ENCODE measurements at regions not wholly inside any gene's neighbourhood (a gene's known extent, or its start where the extent isn't known, plus 50 kb on each side); places are given as distances from the start of the nearest gene placed in this dataset.
"Not testable (repeated sequence)": the region's sequence is repeated elsewhere in the genome, so short reads cannot be mapped to it uniquely, and the experiment has no call there.

DNA sequence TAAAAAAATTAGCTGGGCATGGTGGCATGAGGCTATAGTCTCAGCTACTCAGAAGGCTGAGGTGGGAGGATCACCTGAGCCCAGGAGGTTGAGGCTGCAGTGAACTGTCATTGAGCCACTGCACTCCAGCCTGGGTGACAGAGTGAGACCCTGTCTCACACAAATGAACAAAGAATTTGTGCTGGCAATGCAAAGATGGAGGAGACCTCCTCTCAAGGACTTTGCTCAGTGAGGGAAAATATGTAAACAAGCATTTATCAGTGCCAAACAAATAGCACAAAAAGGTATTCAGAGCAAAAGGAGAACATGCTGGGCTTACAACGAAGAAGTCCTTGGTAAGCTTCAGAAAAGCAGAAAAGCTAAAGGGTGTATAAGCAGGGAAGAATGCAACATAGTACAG, 113.1 kb upstream of the UMPS start:
- no peak for DNase-seq

DNA sequence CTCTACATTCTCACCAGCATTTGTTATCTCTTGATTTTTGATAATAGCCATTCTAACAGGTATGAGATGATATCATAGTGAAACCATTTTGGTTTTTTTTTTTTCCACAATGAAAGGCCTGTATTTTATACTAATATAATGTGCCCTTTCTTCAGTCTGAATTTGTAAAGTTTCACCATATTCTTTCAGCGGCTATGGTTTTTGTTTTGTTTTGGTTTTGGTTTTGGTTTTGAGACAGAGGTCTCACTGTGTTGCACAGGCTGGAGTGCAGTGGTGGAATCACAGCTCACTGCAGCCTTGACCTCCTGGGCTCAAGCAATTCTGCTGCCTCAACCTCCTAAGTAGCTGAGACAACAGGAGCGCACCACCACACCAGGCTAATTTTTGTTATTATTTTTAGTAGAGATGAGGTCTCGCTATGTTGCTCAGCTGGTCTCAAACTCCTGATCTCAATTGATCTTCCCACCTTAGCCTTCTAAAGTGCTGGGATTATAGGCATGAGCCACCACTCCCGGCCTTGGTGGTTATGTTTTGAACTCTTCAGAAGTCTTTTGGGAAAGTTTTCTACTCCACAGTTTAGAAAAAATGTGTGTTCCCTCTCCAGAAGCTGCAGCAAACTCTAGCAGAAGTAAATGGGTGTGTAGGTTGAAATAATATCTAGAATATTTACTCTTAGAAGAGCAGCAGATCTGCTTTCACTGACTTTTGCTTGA, 110.2 kb upstream of the UMPS start:
- no peak for DNase-seq

DNA sequence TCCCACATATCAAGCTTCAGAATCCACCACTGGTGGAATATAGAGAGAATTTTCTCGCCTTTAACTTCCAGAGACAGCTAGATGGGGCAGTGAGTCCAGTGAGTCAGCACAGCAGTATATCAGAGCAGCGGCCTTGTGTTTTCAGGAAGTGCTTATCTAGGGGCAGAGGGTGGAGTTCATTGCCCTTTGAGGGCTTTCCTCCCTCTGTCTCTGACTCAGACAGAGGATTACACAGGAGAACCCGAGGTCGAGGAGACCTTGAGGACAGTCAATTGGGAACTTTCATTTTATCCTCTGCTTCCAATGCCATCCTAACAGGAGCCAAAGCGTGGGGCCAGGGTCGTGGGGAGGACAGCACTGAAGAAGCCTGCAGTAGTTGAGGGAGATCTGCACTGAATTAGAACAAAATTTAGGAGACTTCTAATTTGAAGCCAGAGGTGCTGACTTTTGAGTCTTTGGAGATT, 109.6 kb upstream of the UMPS start:
- no peak for DNase-seq

DNA sequence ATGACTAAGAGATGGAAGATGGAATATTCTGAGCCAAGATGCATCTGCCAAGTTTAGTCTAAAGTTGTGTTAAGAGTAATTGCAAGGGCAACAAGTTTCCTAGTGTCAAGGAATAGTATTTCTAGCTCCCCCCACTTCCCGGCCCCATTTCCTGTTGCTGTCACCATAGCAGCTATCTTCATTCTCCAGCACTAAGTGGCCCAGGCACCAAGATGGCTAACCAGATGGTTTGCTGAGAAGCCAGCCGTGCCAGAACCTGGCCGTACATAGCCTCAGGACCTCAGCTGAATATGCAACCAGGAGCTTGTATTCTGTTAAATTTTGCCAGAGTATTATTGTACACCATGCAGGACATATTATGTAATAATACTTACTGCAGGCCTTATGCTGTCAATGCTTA, 108.8 kb upstream of the UMPS start:
- no peak for DNase-seq

DNA sequence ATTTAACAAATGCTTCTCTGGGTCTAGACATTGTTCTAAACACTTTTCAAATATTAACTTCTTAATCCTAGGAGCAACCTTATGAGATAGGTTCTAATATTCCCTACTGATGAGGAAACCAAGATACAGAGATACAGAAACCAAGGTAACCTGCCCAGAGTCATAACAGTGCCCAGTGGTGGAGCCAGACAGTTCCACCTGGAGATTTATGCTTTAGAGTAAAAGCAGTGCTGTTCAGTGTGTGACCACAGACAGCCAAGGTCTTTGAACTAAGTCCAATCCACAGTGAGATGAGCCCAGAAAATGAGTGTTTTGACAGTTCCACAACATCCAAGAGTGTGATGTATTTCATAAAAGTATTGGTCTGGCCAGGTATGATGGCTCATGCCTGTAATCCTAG, 105.2 kb upstream of the UMPS start:
- DNase-seq: no peak

DNA sequence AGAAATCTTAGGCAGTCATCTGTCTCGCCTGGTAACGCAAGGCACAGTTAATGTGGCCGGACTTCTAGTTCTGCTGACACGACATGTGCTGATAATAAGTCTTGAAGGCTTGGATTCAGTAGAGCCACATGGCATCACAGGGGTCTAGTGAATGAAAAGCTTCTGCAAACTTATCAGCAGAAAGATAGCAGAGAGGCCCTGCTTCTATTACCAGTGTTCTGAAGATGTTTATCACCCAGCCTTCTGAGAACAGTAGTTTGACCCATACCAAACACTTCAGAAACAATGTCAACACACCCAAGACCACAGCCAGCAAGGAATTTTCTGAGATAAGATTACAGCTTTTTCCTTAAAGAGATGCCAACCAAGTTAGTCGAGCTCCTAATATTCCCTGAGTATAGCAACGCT, 102.7 kb upstream of the UMPS start:
- no peak for DNase-seq

DNA sequence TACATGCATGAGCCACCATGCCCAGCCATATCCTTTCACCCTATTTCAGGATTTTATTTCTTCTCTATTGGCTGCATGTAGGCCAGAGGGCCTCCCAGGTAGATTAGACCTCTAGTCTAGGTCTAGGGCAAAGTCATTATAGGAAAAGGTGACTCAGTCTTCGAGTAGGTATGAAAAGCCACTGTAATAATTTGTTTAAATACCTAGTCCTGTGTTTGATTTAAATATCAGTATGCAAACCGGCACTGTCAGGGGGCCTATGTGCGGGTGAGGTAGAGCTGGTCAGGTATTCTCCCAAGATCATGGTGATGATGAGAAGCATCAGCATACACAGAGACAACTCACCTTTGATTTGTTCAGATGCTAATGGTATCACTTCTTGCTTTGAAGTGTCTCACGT, 101.4 kb upstream of the UMPS start:
- DNase-seq: no peak

DNA sequence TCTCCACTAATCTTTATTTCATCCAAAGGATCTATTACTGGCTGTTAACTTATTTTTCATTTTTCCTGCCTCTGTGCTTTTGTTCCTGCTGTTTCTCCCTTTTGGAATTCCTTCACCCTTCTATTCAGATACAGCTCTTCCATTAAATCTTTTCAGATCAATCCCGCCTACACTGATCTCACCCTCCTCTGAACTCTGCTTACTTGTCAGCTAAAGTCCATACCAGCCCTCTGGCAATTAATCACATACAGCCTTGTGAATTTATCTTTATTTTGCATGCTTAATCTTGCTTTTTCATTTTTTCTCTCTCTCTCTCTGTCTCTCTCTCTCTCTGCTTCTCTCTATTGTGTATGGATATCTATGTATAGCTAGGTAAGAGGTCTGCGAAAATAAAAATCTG, 100.8 kb upstream of the UMPS start:
- DNase-seq: no peak

DNA sequence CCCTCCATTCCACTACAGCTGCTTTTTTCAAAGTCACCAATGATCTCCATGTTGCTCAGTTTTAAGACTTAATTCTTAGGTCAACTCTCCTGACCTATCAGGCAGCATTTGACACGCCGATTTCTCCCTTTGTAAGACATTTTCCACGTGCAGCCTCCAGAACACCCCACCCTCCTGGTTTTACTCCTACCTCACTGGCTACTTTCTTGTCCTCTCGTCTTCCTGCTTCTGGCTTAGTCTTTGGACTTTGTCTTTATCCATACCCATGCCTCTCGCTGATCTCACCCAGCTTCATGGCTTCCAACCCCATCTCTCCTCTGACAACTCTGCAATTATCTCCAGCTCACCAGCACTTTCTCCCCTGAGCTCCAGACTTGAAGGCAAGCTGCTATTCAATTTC, 99.3 kb upstream of the UMPS start:
- DNase-seq: no peak

DNA sequence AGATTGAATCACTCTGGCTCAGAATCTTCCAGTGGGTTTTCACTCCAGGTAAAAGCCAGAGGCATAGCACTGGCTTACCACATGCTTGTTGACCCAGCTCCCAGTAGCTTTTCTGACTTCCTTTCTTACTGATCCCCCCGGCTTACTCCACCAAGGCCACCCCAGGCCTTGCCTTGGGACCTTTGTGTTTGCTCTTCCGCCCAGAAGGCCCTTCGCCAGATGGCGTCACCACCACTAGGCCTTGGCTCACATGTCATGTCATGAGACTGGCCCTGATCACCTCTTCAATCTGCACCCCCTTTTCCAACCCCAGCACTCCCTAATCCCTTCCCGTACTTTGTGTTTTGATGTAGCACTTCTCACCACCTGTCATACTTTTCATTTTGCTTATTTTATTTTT, 98.5 kb upstream of the UMPS start:
- DNase-seq: no peak

DNA sequence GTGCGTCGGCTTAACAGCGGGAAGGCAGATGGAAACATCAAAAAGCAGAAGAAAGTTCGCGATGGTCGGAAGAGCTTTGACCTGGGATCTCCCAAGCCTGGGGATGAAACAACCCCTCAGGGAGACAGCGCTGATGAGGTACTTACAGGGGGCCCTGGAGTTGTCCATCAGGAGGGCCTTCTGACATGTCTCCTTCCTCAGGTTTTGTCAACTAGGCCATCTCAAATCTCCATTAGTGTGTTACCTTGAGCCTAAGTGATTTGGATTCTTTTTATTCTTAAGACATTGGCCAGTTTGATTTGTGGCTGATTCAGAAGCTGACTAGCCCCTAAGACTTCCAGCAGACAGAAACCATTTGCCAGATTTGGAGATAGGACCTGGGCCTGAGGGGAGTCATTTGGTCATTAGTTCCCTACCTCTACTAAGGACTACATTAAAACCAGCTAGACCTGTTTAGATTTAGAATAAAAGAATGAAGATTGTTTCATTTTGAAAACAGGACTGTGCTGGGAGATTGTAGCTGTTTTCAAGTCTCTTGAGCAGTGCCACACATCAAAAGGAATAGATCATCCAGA, 97.6 kb upstream of the UMPS start:
- no peak for DNase-seq

DNA sequence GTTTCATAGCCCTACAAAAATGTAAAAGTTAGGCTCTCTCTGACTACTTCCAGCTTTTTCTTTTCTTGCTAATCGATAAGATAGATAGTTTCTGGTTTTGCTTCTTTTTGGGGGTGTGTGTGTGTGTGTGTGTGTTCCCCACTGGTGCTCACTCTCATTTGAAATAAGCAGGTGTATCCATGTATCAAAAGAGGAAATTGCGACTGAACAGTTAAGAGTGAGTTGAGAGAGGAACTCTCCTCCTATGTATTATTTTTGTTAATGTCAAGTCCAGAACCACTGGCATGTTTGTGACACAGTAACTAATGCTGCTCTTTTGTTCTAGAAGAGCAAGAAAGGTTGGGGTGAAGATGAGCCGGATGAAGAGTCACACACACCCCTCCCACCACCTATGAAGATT, 96.7 kb upstream of the UMPS start:
- DNase-seq: no peak

DNA sequence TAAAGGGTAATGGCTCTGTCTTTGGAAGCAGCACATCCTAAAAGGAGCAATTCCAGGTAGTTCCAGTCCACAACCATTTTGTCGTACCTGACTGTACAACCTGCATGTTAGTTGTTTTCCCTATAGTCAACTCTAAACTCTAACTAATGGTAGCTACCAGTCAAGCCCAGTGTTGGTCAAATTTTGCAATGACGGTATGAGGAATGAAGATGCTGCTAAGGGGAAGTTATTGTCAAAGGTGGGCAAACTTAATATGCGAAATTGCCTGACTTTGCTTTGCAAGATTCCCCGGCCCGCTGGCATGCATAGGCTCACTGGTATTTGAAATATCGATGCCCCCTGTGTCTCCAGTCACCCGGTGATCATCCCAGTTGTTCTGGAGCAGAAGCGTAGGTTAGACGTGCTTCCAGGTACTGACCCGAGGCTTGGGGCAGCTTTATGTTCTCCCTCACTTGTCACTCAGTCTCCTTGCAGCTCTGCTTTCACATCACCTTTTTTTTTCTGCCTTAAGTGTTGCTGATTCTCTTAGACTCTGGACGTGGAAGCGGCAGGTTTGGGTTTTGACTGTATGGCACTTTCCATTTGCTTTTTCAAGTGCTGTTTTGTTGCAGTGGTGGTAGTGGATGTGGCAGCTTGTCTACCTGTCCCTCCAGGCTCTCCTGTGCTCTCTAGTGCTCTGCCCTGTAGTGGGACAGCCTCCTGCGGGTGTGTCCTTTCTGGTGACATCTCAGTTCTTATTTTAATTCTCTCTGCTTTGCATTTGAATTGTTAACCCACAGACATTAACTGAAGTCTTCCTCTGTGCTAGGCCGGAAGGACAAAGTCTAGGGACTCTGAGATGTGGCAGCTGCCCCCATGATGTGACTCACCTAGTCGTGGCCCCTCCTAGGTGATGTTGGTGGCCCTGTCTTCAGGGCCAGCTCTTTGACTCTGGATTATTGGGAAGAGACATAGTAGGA, 95.8 kb upstream of the UMPS start:
- DNase-seq: no peak

DNA sequence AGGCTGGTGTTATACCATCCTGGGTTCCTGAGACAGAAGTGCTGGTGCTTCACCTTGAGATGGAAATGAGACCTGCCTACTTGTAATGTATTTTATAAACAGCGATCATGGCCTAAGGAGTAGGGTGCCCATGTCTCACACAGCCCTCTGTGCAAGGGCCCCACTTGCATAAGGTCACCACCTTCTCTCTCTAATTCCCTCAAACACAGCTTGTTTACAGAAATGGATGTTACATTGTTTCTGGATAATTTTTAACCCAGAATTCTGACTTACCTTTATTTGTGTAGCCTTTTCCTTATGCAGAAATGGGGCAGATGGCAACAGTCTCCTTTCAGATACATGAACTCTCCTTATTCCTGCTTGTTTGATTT, 95.1 kb upstream of the UMPS start:
- no peak for DNase-seq

DNA sequence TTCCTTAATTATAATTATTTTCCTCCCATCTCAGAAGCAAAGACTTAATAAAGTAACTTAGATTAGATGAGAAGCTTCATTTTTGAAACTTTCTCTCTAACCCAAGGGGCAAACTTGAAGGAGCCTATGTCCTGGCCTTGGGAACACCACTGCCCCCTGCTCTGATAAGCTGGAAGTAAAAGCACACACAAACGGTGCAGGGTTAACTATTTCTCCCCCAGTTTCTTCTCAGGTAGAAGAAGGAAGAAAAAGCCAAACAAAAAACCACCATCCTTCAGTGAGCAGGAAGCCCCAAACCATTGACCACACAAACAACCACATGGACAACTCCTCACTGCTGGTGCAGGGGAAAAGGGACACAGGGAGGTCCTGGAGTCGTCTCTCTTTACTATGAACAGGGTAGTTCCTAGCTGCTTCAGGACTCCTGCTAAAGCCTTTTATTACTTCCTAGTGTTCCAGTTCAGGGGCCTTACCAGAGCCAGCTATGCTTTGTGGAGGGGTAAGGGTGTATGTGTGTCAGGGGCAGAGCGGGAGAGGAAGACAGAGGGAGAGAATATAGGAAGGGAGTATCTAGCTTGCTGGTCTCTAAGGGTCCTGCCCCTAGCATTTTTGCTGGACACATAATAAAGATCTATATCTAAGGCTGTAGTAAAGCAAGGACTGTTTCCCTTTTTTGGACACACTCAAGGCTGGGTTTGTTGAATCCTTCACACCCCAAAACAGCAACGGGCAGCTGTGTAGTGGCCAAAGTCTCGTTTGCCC, 94.0 kb upstream of the UMPS start:
- DNase-seq: no peak

DNA sequence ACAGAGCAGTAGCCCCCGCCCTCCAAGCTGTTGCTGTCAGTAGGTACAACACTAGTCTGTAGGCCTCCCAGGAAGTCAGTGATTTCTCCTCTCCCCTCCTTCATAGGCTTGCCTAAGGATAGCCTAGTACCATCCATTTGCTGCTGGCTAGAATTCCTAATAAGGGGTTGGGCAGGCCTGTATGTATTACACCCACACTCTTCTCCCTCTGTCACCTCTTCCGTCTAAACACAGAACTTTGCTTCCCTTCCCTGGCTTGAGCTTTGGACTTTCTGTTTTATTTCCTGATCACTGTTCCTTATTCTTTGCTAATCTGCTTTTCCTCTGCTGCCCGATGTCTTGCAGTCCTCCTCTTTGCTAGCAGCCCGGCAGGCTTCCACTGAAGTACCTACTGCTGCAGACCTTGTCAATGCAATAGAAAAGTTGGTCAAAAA, 93.4 kb upstream of the UMPS start:
- DNase-seq: no peak

DNA sequence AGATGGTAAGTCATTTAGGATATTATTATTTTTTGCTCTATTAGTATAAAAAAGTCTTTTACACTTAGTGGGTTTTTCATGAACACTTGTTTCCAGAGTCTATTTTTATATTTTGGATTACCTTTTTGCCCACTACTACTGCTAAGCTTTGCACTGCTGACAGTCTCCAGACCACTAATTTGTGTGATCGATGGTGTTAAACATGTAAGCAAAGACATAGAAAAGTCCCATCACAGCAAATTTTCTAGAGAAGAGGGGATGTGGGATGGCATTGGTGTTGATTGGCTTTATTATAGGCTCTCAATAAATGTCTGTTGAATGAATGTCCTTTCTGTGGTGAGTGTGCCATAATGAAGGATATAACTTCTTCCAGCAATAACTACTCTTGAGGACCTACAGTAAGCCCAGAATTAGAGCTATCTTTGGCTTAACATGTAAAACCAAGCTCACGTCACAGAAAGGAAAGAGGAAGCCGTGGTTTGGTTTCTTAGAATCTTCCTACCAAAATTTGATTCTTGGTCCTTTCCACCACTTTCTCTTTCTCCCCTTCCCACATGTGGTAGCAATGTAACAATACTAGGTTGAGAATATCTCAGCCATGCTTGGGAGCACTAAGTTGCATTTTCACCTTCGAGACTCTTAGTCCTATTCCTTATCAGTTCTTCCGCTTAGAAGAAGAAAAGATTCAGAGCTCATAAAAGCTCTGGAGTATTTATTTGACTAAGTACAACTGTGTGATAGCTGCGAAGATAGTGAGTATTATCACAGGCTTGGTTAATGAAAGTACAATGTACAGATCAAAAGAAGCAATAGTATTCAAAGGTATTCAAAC, 90.6 kb upstream of the UMPS start:
- no peak for DNase-seq

DNA sequence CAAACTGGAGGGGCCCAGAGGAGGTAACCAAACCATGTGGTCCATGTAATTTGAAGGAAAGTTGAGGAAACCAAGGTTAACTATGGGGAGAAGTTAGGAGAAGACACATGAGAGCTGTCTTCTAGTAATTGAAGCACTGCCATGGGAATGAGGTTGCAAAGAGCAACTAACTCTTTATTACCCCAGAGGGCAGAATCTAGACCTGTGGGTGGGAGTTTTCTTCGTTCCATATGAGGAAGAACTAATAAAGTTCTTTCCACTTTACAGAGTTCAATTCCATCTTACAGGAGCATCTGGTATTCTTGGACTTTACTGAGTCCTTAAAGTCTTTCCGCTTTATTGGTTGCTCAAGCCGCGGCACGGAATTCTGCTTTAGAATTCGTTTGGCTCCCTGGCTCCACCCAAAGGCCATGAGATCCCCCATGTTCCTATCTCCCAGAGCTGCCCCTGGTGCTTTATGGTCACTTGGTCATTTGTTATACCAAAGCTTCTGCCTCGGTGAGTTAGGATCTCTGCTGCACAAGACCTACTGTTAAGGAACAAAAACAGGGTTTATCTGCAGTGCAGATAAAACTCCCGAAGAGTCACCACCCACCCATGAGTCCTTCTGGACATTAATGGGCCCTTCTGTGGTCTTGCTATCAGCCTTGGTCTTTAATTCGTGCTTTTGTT, 89.5 kb upstream of the UMPS start:
- no peak for DNase-seq

DNA sequence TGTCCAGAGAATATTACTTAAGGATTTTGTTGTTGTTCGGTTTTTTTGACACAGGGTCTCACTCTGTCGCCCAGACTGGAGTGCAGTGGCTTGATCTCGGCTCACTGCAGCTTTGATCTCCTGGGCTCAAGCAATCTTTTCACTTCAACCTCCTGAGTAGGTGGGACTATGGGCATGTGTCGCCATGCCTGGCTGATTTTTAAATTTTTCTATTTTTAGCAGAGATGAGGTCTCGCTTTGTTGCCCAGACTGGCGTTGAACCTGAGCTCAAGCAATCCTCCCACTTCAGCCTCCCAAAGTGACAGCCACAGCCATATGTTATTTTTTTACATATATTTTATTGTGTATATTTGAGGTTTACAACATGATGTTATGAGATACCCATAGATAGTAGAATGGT, 86.8 kb upstream of the UMPS start:
- no peak for DNase-seq

DNA sequence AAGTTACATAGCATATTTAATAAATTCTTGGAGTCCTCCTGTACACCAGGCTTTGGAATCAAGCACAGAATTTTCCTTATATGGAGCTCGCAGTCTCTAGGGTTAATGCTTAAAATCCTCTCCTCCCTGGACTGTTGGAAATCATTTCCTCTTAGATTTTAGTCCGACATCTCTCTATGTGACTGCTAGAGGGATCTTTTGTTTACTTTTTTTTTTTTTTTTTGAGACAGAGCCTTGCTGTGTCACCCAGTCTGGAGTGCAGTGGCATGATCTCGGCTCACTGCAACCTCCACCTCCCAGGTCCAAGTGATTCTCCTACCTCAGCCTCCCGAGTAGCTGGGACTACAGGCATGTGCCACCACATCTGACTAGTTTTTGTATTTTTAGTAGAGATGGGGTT, 84.1 kb upstream of the UMPS start:
- not testable (repeated sequence) for DNase-seq

DNA sequence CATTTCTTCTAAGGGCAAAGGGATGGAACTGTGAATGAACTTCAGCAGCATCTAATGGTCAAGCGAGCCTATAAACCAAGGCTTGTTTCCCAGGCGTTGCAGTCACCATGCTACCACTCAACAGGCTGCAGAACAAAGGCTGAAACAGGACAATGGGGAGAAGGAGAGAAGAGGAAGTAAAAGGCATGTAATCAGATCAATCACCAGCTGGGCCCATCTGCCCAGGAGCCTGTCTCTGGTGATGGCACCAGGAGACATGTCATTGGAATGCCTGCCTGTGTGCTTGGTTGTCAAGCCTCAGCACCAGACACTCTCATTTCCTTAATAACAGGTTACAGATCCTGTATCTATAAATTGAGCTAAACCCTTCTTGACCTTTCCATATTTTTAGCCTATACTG, 81.7 kb upstream of the UMPS start:
- no peak for DNase-seq

DNA sequence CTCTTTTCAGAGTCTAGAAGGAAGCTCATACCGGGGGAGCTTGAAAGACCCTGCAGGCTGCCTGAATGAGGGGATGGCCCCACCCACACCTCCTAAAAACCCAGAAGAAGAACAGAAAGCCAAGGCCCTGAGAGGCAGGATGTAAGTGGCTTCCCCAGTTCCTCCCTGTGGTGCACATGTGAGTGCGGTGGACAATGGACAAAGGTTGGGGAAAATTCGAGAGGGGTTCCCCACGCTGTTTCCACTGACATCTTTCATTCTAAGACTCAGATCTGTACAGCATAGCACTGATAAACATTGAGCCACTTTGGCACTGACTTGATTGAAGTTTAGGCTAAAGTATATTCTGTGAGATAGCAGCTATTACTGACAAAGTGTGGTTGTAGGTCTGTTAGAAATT, 79.5 kb upstream of the UMPS start:
- DNase-seq: no peak

Measured in DMS 273 treated with DMSO at 0.1 percent for 48 hours (cell line).